CD4-positive, alpha-beta T cell treated with Interleukin-4 for 1 hour (primary cell): ENCODE measurements at regions not wholly inside any gene's neighbourhood (a gene's known extent, or its start where the extent isn't known, plus 50 kb on each side); places are given as distances from the start of the nearest gene placed in this dataset.

Source experiments
- DNase-seq, 2 donors: peaks; one replicate each; pipeline ENCODE4 v3.0.0-alpha.2; 2020 to 2022

GRCh38 chr18:47457614-47458013 lies 206.2 kb upstream of the SKOR2 start:
- no peak for DNase-seq

DNA sequence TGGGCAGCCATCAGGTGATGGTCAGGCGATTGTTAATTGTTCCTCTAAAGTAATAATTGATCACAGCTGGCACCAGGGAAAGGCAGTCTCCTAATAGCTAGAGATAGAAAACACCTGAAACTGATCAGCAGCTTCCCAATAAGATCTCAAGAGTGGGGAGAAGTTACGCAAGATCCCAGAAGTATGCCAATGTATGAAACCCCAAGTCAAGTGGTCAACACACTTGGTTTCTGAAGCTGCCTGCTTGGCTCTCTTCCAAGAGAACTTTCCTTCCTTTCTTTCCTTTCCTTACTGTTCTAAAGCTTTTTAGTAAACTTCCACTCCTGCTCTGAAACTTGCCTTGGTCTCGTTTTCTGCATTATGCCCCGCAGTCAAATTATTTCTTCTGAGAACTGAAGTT lies 201.6 kb upstream of the SKOR2 start:
- DNase-seq = no peak

DNA sequence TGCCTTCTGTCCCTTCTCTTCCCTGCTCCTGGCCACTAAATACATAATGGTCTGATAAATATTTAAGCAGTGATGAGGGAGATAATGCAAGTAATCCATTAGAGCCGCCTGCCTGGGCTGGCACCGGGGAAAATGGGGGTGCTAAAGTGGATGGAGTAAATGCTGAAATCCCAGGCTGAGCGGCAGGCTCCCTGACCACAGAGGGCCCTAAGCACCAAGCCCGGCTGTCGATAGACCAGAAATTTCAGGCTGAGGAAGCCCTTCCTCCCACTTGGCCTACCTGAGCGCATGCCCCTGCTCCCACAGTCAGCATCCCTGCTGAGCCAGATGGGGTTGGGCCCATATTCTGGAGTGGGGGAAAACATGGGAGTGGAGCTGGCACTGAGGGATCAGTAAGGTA lies 197.5 kb upstream of the SKOR2 start:
- DNase-seq = no peak

- DNase-seq = no peak
Measured at GRCh38 chr18:47441914-47442313, 190.5 kb upstream of the SKOR2 start.

- DNase-seq = no peak
Measured at GRCh38 chr18:47438001-47438400, 186.5 kb upstream of the SKOR2 start.

DNA sequence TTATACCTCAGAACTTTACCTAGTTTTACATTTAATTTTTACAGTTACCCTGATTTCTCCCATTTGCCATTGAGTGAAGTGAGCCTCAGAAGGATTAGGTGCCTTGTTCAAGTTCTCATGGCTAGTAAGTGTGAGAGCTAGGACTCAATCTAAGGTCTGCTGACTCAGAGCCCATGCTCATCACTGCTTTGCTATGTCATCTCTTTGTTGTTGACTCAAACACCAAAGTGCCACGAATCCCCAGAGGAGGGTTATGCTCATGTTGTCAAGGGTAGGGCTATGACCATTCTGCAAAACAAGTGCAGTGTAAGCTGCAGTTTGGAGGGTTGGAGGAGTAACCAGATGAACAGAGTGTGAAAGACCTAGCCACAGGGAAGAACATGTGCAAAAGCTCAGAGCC lies 185.4 kb upstream of the SKOR2 start:
- DNase-seq = no peak

- DNase-seq = no peak
Measured at GRCh38 chr18:47434214-47434746, 182.8 kb upstream of the SKOR2 start.

DNA sequence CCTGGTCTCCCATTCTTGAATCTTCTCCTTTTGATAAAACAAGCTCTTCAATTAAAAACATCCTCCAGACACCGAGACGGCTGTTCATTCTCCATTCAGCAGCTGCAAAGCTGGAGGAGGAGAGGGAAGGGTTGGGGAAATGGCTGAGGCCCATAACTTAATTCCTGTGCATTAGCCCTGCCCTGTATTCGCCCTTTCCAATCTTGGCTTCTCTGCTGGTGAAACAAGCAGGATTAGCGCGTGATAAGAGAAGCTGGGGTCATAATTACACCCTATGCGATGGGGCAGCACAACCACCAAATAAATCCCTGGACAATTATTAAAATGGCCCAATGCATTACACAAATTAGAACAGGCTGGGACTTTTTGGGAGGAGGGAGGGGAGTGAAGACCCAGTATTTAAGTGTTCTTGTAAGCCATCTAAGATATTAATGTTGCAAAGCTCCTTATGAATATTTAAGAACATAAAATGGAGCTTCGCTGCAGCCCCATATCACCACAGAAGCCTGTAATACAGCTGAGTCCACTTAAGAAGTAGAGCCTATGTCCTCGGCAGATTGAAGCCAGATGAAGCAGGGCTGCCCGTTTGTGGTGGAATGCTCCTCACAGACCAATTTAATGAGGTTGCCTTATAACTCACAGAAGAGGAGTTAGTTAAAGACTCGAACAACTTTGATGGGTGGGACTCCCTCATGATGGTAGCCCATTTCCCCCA lies 176.6 kb upstream of the SKOR2 start:
- DNase-seq = no peak

GRCh38 chr18:47427072-47427471 lies 175.6 kb upstream of the SKOR2 start:
- no peak for DNase-seq

GRCh38 chr18:47425365-47425764 lies 173.9 kb upstream of the SKOR2 start:
- no peak for DNase-seq

DNA sequence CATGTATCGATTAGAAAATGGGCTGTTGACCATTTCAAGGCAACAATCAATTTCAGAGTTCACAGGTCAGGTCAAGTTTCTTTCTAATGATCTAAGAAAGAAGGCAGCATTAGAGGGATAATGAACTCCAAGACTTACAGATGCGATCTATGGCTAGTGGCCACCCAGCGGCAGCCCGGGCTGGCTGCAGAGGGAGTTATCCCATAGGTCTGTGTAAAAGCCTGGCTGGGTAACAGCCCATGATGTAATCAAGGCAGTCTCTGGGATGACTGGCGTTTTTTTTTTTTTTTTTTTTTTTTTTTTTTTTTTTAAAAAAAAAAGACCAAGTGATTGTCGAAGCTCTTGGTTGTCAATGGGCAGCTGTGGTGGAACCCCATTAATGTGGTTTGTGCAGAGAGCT lies 171.1 kb upstream of the SKOR2 start:
- DNase-seq = no peak

DNA sequence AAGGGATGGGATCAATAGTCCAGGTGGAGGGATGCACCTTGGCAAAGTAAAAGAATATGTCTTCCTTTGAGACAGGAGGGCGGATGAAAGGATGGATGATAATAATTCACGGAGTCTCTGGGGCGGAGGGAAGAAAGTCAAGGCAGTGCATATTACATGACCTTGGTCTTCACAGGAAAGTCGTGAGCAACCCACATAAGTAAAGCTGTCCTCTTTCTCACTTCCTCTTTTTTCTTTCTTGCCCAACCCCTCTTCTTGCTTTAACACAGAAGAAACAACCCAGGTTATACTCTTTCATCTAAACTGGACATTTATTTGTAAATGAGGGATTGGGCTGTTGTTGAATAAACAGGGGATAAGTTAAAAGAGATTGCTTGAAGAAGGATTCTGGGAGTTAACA lies 168.7 kb upstream of the SKOR2 start:
- DNase-seq = no peak

- DNase-seq = no peak
Measured at GRCh38 chr18:47418746-47419145, 167.3 kb upstream of the SKOR2 start.

DNA sequence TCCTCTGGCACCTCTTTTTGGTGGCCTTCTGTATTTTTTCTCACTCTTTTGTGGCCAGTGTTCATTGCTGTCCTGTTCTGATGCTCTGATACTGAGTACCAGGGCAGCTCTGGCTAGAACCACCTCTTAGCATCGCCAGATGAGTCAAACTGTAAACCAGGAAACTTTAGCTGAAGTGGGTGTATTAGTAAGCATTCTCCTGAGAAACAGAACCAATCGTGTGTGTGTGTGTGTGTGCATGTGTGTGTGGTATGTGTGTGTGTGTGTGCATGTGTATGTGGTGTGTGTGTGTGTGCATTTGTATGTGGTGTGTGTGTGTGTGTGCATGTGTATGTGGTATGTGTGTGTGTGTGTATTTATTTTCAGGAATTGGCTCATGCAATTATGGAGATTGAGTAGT lies 166.3 kb upstream of the SKOR2 start:
- no peak for DNase-seq

DNA sequence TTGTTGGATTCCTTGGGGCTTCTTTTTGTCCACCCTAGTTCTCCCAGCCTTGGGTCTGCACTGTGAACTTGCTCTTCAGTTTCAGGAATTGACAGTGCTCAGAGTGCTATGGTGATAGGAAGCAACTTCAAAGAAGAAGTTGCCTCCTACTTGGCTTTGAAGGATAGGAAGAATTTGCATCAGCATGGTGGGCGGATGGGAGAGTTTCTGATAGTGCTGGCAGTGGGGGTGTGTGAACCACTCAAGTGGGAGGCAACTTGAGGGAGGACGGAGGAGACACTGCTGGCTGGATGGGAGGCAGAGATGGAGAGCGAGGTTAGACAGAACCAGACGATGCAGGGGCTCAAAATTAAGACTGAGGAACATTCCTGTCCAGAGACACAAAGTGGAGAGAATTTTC lies 164.4 kb upstream of the SKOR2 start:
- no peak for DNase-seq

- DNase-seq = no peak
Measured at GRCh38 chr18:47413327-47413726, 161.9 kb upstream of the SKOR2 start.

- no peak for DNase-seq
Measured at GRCh38 chr18:47412924-47413323, 161.5 kb upstream of the SKOR2 start.

- DNase-seq = no peak
Measured at GRCh38 chr18:47411159-47411558, 159.7 kb upstream of the SKOR2 start.

GRCh38 chr18:47410139-47410538 lies 158.7 kb upstream of the SKOR2 start:
- no peak for DNase-seq

GRCh38 chr18:47409519-47409918 lies 158.1 kb upstream of the SKOR2 start:
- no peak for DNase-seq

DNA sequence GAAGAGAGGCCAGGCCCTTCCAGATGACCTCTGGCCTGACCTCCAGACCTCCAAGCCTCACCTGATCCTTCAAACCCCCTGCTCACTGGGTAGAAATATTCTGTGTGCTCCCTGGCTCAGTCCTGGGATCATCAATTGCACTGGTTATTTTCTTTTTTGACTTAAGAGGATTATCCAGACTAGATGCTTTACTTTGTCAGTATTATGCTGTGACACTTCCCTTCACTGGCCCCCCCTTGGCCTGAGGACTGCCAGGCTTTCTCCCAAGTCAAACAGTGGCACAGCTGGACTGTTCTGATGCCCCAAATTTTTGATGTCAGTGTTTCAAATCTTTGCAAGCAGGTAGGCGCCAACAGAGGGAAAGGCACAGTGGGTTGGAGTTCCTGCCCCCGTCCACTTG lies 156.3 kb upstream of the SKOR2 start:
- no peak for DNase-seq

GRCh38 chr18:47404845-47405244 lies 153.4 kb upstream of the SKOR2 start:
- DNase-seq = no peak

GRCh38 chr18:47403949-47404348 lies 152.5 kb upstream of the SKOR2 start:
- DNase-seq = no peak

DNA sequence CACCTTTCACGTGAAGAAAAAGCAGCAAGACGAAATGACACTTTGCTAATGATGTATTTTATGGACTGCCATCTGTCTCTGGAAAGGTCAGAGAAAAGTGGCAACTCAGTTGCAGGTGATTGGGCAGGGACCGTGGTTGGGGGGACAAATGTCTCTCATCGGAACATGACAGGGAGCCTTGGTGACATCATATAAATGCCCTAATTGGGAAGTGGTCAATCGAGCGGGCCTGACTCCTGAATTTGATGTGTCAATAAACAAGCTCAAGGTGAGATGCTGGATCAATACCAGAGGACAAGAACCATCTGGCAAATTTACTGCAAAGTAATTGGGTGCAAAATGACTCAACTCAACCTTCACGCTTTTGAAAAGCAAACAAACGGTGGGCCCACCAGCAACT lies 151.9 kb upstream of the SKOR2 start:
- no peak for DNase-seq

DNA sequence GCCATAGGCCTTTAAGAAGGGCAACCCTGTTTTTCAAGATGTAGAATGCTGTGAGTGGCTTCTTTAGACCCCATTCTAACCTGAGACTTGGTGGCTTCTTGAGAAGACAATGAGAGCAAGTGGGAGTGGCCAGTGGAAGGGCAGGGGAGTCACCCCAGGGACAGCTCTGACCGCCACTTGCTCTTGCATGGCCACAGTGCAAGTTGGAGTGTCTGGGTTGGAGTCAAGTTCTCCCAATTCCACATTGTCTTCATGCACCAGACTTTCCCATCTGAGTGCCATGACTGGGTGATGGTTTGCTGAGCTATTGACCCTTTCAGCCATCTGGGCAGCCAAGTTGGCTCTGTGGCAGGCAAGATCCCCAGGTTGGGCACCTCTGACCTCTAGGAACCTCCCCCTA lies 148.0 kb upstream of the SKOR2 start:
- no peak for DNase-seq
